Stimulated activated CD4-positive, alpha-beta T cell treated with anti-CD3 and anti-CD28 coated beads, TNF-alpha, amount 100 ng/mL, for 48 hours (primary cell): ENCODE measurements at regions not wholly inside any gene's neighbourhood (a gene's known extent, or its start where the extent isn't known, plus 50 kb on each side); places are given as distances from the start of the nearest gene placed in this dataset.

Source experiments
- DNase-seq, 3 donors: peaks; one replicate each; pipeline ENCODE4 v3.0.0-alpha.2; 2020; ENCODE audit warnings: low read depth in 3 of 3

- DNase-seq: no peak
These were observed 64.0 kb upstream of the CHRM3 start for GRCh38 chr1:239322369-239322768.

GRCh38 chr1:239321877-239322276 is 64.5 kb upstream of the CHRM3 start:
- DNase-seq: no peak

GRCh38 chr1:239317948-239318347 is 68.4 kb upstream of the CHRM3 start:
- no peak for DNase-seq

GRCh38 chr1:239315631-239316217 is 70.6 kb upstream of the CHRM3 start:
- no peak for DNase-seq

- no peak for DNase-seq
These were observed 75.0 kb upstream of the CHRM3 start for GRCh38 chr1:239311331-239311730.

- peak; percentile 0 to 25 (median 6) for DNase-seq
These were observed 77.6 kb upstream of the CHRM3 start for GRCh38 chr1:239308701-239309333.

GRCh38 chr1:239307886-239308285 is 78.5 kb upstream of the CHRM3 start:
- no peak for DNase-seq

GRCh38 chr1:239306426-239306825 is 79.9 kb upstream of the CHRM3 start:
- no peak for DNase-seq

- no peak for DNase-seq
These were observed 83.1 kb upstream of the CHRM3 start for GRCh38 chr1:239303289-239303688.

GRCh38 chr1:239302696-239303095 is 83.7 kb upstream of the CHRM3 start:
- no peak for DNase-seq

GRCh38 chr1:239301251-239301650 is 85.1 kb upstream of the CHRM3 start:
- DNase-seq: no peak

- no peak for DNase-seq
These were observed 88.5 kb upstream of the CHRM3 start for GRCh38 chr1:239297910-239298309.

GRCh38 chr1:239293350-239294110 is 92.8 kb upstream of the CHRM3 start:
- DNase-seq: no peak

- no peak for DNase-seq
These were observed 97.4 kb upstream of the CHRM3 start for GRCh38 chr1:239288820-239289554.

- no peak for DNase-seq
These were observed 99.1 kb upstream of the CHRM3 start for GRCh38 chr1:239287296-239287695.

- DNase-seq: no peak
These were observed 103.2 kb upstream of the CHRM3 start for GRCh38 chr1:239283216-239283615.

GRCh38 chr1:239282411-239282810 is 104.0 kb upstream of the CHRM3 start:
- no peak for DNase-seq

- no peak for DNase-seq
These were observed 110.3 kb upstream of the CHRM3 start for GRCh38 chr1:239276051-239276450.

GRCh38 chr1:239274242-239274830 is 112.0 kb upstream of the CHRM3 start:
- DNase-seq: no peak

- DNase-seq: no peak
These were observed 115.9 kb upstream of the CHRM3 start for GRCh38 chr1:239270509-239270908.

GRCh38 chr1:239269706-239270105 is 116.7 kb upstream of the CHRM3 start:
- DNase-seq: no peak

GRCh38 chr1:239268941-239269340 is 117.4 kb upstream of the CHRM3 start:
- no peak for DNase-seq
